ENCODE measurements at regions not wholly inside any gene's neighbourhood (a gene's known extent, or its start where the extent isn't known, plus 50 kb on each side); places are given as distances from the start of the nearest gene placed in this dataset.

DNA sequence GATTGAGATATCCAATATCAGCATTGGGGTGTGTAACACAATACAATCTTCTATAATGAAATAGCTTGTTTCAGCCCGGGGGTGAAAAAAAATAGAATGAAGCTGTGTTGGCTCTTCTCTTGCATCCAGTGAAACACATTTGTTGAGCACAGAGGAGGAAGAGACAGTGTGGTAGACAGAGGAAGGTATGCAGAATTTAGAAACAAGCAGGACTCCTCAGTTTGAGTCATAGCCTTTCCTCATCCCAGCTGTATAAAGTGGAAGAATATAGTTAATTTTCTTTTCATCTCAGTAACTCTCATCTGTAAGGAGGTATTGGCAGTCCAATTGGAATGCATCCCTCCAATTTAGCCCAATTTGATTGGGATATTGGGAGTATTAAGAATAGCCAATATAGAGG is 302.2 kb upstream of the VLDLR start:
- Histone ChIP-seq H3K4me3 (ENCODE audit: low read length) (no peak overlapping the region), H3K27ac (ENCODE audit: low read length) (no peak overlapping the region), H3K9me3 (ENCODE audit: control insufficient read depth, low read length) (no peaks in the 10 kb centered on the region), H3K4me1 (ENCODE audit: control insufficient read depth, insufficient read depth, low read length) (no peaks in the 10 kb centered on the region), H3K27me3 (ENCODE audit: control insufficient read depth, insufficient read depth) (no peaks in the 10 kb centered on the region)
- DNase-seq (no peak), ATAC-seq (no peak)
- WGBS = 78% methylated on average over 1 of the region's 1 CpG
- intact Hi-C loops (cut with DNase I) = no loop called here

DNA sequence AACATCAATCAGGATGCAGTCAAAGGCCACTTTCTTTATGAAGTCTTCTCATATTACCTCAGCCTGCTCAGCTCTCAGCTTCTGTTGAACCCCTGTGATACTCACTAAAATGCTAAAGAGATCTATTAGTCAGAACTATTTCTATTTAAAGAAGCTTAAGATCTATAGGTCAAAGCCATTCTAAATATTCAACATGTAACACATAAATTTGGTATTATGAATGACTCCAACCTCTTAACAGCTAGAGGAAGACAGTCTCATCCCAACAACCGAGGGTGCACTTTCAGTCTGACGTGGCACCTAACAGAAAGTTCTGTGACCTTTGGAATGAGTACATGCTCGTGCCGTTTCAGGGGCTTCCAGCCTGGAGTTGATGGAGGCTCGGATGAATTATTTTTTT is 301.5 kb upstream of the VLDLR start:
- Histone ChIP-seq H3K27ac (ENCODE audit: low read length) (no peak overlapping the region), H3K4me3 (ENCODE audit: low read length) (no peak overlapping the region), H3K4me1 (ENCODE audit: control insufficient read depth, insufficient read depth, low read length) (no peaks in the 10 kb centered on the region), H3K9me3 (ENCODE audit: control insufficient read depth, low read length) (no peaks in the 10 kb centered on the region), H3K27me3 (ENCODE audit: control insufficient read depth, insufficient read depth) (no peaks in the 10 kb centered on the region)
- DNase-seq (no peak), ATAC-seq (no peak)
- intact Hi-C loops (cut with DNase I) = no loop called here
- WGBS = 83% methylated on average over 5 of the region's 5 CpGs

DNA sequence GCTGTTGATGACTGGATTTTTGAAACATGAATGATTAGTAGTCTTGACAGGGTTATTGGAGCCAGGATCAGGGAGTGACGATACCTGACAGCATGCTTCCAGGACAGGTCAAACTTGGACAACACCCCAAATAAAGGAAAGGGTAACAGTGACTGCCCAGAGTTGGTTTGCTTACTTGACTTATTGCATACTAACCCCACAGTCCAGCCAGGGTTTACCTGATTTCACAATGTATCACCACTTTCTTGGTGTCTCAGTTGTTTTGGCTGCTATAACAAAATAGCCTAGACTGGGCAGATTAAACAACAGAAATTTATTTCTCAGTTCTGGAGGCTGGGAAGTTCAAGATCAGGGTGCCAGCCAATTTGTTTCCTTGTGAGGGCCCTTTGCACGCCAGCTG is 301.0 kb upstream of the VLDLR start:
- Histone ChIP-seq H3K4me3 (ENCODE audit: low read length) (no peak overlapping the region), H3K27me3 (ENCODE audit: control insufficient read depth, insufficient read depth) (no peaks in the 10 kb centered on the region), H3K9me3 (ENCODE audit: control insufficient read depth, low read length) (no peaks in the 10 kb centered on the region), H3K4me1 (ENCODE audit: control insufficient read depth, insufficient read depth, low read length) (no peaks in the 10 kb centered on the region), H3K27ac (ENCODE audit: low read length) (no peak overlapping the region)
- DNase-seq (no peak), ATAC-seq (no peak)
- WGBS = 92% methylated on average over 2 of the region's 2 CpGs
- intact Hi-C loops (cut with DNase I) = no loop called here

DNA sequence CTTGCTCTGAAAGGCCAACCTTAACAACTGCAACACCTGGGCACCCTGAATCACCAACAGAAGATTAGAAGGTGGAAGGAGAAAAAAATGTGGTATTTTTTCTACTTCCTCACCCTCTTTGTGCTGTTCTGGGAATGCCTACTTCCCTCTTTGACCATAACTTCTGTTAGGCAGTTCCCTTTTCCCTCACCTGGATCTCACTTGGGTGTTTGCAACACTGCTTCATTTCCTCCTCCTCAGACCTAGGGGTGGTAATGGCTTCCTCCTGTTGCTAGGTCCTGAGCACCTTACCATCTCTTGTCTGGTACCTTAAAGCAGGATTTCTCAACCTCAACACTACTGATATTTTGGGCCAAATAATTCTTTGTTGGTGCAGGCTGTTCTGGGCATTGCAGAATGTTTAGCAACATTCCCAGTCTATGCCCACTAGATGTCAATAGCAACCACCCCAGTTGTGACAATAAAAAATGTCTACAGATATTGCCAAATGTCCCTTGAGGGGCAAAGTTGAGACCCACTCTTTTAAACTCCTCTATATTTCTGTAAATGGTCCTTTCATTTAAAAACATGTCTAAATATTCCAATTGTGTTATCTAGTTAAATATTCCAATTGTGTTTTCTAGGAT is 300.0 kb upstream of the VLDLR start:
- ATAC-seq (no peak), DNase-seq (no peak)
- intact Hi-C loops (cut with DNase I) = no loop called here
- no peaks in the 10 kb centered on the region for H3K4me1 ChIP-seq (ENCODE audit: control insufficient read depth, insufficient read depth, low read length)
- H3K9me3 ChIP-seq (ENCODE audit: control insufficient read depth, low read length) = no peaks in the 10 kb centered on the region
- H3K27me3 ChIP-seq (ENCODE audit: control insufficient read depth, insufficient read depth) = no peaks in the 10 kb centered on the region
- no peak overlapping the region for H3K27ac ChIP-seq (ENCODE audit: low read length)
- H3K4me3 ChIP-seq (ENCODE audit: low read length) = no peak overlapping the region

DNA sequence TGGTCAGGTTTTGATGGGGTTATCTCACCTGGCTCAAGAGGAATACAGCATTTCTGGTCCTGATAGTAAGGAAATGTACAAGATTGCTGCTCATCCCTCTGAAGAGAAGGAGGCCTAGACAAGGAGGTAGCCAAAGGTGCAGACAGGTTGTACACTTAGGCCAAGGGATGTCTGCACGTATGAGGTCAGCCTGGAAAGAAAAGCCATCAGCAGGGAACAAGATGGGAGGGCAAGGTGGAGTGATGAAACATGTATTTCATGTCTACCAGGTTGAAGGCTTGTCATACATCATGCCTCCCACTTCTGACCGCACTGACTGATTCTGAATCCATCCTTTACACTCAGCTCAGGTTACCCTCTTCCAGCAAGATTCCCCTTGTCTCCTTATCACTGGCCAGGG is 296.8 kb upstream of the VLDLR start:
- Histone ChIP-seq H3K9me3 (ENCODE audit: control insufficient read depth, low read length) (no peaks in the 10 kb centered on the region), H3K27me3 (ENCODE audit: control insufficient read depth, insufficient read depth) (no peaks in the 10 kb centered on the region), H3K4me1 (ENCODE audit: control insufficient read depth, insufficient read depth, low read length) (no peaks in the 10 kb centered on the region), H3K27ac (ENCODE audit: low read length) (no peak overlapping the region), H3K4me3 (ENCODE audit: low read length) (no peak overlapping the region)
- 88% methylated on average over 2 of the region's 2 CpGs for WGBS
- no peak for DNase-seq
- intact Hi-C loops (cut with DNase I) = no loop called here
- ATAC-seq = no peak

DNA sequence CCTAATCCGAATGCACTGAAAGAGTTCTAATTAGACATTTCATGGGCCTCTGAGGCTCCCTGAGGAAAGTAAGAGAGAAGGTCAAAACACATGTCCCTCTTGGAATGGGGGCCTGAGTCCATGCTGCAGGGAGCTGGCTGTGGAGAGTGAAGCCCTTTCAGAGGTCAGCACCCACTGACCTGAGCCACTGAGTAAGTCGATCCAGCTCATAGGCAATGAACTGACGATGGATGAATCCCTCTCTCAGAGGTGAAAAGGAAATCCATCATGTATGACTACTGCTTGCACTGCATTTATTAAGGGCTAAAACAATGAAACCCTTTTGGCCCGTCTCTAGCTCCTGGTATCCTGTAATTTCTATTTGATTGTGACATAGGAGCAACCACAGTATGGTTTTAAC is 288.9 kb upstream of the VLDLR start:
- no peak overlapping the region for H3K4me3 ChIP-seq (ENCODE audit: low read length)
- WGBS = 86% methylated on average over 4 of the region's 4 CpGs
- DNase-seq = no peak
- no peaks in the 10 kb centered on the region for H3K27me3 ChIP-seq (ENCODE audit: control insufficient read depth, insufficient read depth)
- no peak overlapping the region for H3K27ac ChIP-seq (ENCODE audit: low read length)
- peaks cover 9% of the 10 kb centered on the region for H3K4me1 ChIP-seq (ENCODE audit: control insufficient read depth, insufficient read depth, low read length)
- intact Hi-C loops (cut with DNase I) = no loop called here
- H3K9me3 ChIP-seq (ENCODE audit: control insufficient read depth, low read length) = no peaks in the 10 kb centered on the region
- no peak for ATAC-seq

DNA sequence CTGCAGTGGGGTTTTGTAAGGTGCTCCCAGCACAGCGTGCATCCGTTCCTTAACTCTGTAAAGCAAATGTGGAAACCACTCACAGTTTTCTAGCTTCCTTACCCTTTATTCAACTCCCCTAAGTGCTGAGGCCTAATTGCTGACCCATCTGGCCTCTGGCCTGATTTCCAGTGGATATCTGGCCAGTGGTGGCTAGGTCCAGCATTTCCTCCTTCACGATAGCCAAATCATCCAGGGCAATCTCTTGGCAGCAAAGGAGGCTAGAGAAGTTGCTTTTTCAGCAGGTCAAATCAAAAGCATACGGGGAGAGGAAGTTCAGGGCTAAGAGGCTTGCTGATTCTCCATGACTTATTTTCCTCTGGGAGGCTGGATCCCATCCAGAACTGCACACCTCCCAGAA is 286.3 kb upstream of the VLDLR start:
- intact Hi-C loops (cut with DNase I) = no loop called here
- peak; percentile 59 to 60 for ATAC-seq
- Histone ChIP-seq H3K4me1 (ENCODE audit: control insufficient read depth, insufficient read depth, low read length) (peaks cover 9% of the 10 kb centered on the region), H3K27me3 (ENCODE audit: control insufficient read depth, insufficient read depth) (no peaks in the 10 kb centered on the region), H3K9me3 (ENCODE audit: control insufficient read depth, low read length) (no peaks in the 10 kb centered on the region), H3K4me3 (ENCODE audit: low read length) (no peak overlapping the region), H3K27ac (ENCODE audit: low read length) (no peak overlapping the region)
- 42% methylated on average over 4 of the region's 4 CpGs for WGBS
- DNase-seq = peak in 2 of 3 donors; percentile 54 to 64

DNA sequence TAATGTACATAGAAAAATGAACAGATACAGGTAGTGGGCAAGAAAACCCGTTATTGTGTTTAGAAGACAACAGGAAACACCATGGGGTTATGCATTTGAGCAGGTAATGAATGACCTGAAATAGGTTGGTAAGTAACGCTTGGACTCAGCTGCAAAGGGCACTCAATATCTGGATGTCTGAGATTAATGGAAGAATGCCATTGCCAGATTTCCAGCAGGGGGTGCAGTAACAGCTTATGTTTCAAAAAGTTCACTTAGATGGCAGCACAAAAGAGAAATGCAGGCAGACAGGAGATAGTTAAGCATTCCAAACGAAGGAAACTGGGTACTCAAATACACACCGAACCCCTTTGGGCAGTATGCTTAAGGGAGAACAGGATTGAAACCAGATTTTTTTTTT is 285.5 kb upstream of the VLDLR start:
- peaks cover 9% of the 10 kb centered on the region for H3K4me1 ChIP-seq (ENCODE audit: control insufficient read depth, insufficient read depth, low read length)
- intact Hi-C loops (cut with DNase I) = no loop called here
- WGBS = 74% methylated on average over 4 of the region's 4 CpGs
- ATAC-seq (no peak), DNase-seq (no peak)
- no peaks in the 10 kb centered on the region for H3K27me3 ChIP-seq (ENCODE audit: control insufficient read depth, insufficient read depth)
- H3K27ac ChIP-seq (ENCODE audit: low read length) = no peak overlapping the region
- H3K4me3 ChIP-seq (ENCODE audit: low read length) = no peak overlapping the region
- no peaks in the 10 kb centered on the region for H3K9me3 ChIP-seq (ENCODE audit: control insufficient read depth, low read length)

DNA sequence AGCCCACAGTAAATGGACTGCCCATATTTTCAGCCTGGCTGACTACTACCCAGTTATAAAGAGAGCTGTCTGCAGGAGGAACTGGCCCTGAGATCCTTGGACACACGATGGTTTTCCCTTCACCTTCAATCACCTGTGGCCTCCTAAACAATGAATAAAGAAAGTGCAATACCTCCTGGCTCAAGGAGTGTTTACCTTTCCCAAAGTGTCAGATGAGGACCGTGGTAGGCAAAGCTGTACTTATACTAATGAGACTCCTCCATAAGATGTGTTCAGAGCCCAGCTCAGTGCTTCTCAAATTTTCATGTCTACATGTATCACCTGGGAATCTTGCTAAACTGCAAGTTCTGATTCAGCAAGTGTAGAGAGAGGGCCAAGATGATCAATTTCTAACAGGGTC is 284.5 kb upstream of the VLDLR start:
- no peak for DNase-seq
- 73% methylated on average over 2 of the region's 2 CpGs for WGBS
- Histone ChIP-seq H3K27me3 (ENCODE audit: control insufficient read depth, insufficient read depth) (no peaks in the 10 kb centered on the region), H3K27ac (ENCODE audit: low read length) (no peak overlapping the region), H3K9me3 (ENCODE audit: control insufficient read depth, low read length) (no peaks in the 10 kb centered on the region), H3K4me3 (ENCODE audit: low read length) (no peak overlapping the region), H3K4me1 (ENCODE audit: control insufficient read depth, insufficient read depth, low read length) (peaks cover 9% of the 10 kb centered on the region)
- no peak for ATAC-seq
- intact Hi-C loops (cut with DNase I) = no loop called here

DNA sequence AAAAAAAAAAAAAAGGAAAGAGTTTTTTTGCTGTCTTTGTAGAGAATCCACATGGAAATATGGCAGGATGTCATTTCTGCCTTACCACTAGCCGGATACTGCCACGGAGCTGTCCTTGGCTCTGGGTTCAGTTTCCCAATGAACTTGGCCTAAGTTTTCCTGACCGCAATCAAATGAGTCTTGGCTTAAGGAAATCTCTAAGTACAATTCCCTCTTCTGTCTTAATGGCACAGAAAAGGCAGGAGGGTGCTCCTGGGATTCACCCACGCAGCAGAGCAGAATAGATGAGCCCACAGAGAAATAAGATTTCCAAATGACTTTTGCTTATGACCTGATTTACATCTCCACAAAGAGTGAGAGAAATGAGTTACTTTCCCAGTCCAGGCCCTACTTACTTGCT is 284.0 kb upstream of the VLDLR start:
- DNase-seq = peak; percentile 31 to 61 (median 56)
- ATAC-seq = peak; percentile 80 to 84
- Histone ChIP-seq H3K27ac (ENCODE audit: low read length) (no peak overlapping the region), H3K9me3 (ENCODE audit: control insufficient read depth, low read length) (no peaks in the 10 kb centered on the region), H3K27me3 (ENCODE audit: control insufficient read depth, insufficient read depth) (no peaks in the 10 kb centered on the region), H3K4me1 (ENCODE audit: control insufficient read depth, insufficient read depth, low read length) (peaks cover 9% of the 10 kb centered on the region), H3K4me3 (ENCODE audit: low read length) (no peak overlapping the region)
- intact Hi-C loops (cut with DNase I) = no loop called here
- 47% methylated on average over 4 of the region's 4 CpGs for WGBS

DNA sequence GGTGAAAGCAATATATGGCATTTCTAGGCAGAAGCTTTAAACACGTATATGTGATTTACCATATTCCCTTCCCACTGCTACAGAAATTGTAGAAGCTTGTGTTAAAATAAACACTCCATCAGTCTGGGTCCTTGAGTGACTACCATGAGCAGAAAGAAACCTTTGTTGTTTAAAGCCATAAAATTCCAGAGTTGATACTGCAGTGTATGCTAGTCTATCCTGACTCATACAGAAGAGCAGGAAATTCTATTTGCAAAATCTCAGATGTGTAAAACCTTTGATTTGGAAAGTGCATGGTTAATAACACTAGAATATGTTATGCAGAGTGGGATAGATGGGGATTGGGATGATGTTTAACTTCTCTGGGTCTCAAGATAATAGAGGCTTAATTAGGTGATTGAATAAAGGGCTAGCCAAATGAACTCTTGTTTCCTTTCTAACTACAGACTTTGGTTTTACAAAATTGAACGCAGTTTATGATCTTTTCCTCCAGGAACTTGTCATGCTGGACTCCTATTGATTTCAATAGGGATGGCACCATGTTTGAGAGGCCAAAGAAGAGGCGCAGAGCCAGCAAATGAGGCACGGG is 282.7 kb upstream of the VLDLR start:
- H3K4me3 ChIP-seq (ENCODE audit: low read length) = no peak overlapping the region
- 76% methylated on average over 4 of the region's 4 CpGs for WGBS
- H3K9me3 ChIP-seq (ENCODE audit: control insufficient read depth, low read length) = no peaks in the 10 kb centered on the region
- H3K27ac ChIP-seq (ENCODE audit: low read length) = no peak overlapping the region
- intact Hi-C loops (cut with DNase I) = no loop called here
- ATAC-seq = no peak
- DNase-seq = no peak
- H3K4me1 ChIP-seq (ENCODE audit: control insufficient read depth, insufficient read depth, low read length) = peaks cover 9% of the 10 kb centered on the region
- H3K27me3 ChIP-seq (ENCODE audit: control insufficient read depth, insufficient read depth) = no peaks in the 10 kb centered on the region

DNA sequence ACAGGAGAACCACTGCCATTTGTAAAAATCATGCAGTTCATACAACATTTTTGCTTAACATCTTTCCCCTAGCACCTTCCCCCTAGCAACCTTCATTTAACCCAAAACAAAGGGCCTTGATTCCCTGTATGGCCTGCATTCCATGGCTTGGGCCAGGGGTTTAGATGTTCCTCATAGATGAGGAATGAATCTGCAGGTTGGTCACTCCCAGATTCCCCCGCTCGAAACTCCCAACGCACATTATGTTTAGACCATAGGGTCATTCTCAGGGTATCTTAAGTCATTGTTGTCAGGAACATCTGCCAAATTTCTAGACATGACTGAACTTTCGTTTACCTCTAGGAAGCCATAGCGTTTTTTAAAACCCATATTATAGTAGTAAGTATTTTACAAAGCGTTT is 282.2 kb upstream of the VLDLR start:
- Histone ChIP-seq H3K27me3 (ENCODE audit: control insufficient read depth, insufficient read depth) (no peaks in the 10 kb centered on the region), H3K27ac (ENCODE audit: low read length) (no peak overlapping the region), H3K4me1 (ENCODE audit: control insufficient read depth, insufficient read depth, low read length) (peaks cover 9% of the 10 kb centered on the region), H3K4me3 (ENCODE audit: low read length) (no peak overlapping the region), H3K9me3 (ENCODE audit: control insufficient read depth, low read length) (no peaks in the 10 kb centered on the region)
- no peak for DNase-seq
- no peak for ATAC-seq
- intact Hi-C loops (cut with DNase I) = no loop called here
- WGBS = 89% methylated on average over 6 of the region's 6 CpGs
